Thoracic aorta (tissue), 2 donors: ENCODE measurements at regions not wholly inside any gene's neighbourhood (a gene's known extent, or its start where the extent isn't known, plus 50 kb on each side); places are given as distances from the start of the nearest gene placed in this dataset.

ENCODE experiments used
- ATAC-seq: fragments of 150-250 bp; one replicate; pipeline ENCODE4 v1.8.0; 2017; ENCODE audit warnings: low read depth; ENCODE audit not compliant: insufficient number of reproducible peaks, low FRiP score
- DNase-seq: peaks from one replicate; pipeline ENCODE4 v3.0.0-alpha.2; 2020; ENCODE audit warnings: low spot score
- H3K27ac ChIP-seq, 2 donors: fragments of 200-600 bp; sonication (generic); 1 replicate in 1 of 2; 2 replicates in 1 of 2; pipeline ENCODE4 v1.5.1; 2016; ENCODE audit warnings: mild to moderate bottlenecking in 2 of 2, moderate library complexity in 2 of 2
- H3K27me3 ChIP-seq: fragments of 200-600 bp; sonication (generic); replicated peaks from 2 replicates; pipeline ENCODE4 v1.6.0; 2016; ENCODE audit warnings: mild to moderate bottlenecking; ENCODE audit not compliant: insufficient read depth
- H3K36me3 ChIP-seq: fragments of 200-600 bp; sonication (generic); one replicate; pipeline ENCODE4 v1.5.1; 2016
- H3K4me1 ChIP-seq, 2 donors: fragments of 200-600 bp; sonication (generic); 1 replicate in 1 of 2; 2 replicates in 1 of 2; pipeline versions ENCODE4 v1.5.1 to v1.6.0; 2016; ENCODE audit warnings: low read depth in 2 of 2, mild to moderate bottlenecking in 1 of 2; ENCODE audit not compliant: control insufficient read depth in 1 of 2
- H3K4me3 ChIP-seq: fragments of 200-600 bp; sonication (generic); 2 replicates; pipeline ENCODE4 v1.5.1; 2016; ENCODE audit warnings: mild to moderate bottlenecking
- H3K9me3 ChIP-seq: fragments of 200-600 bp; sonication (generic); 2 replicates; pipeline ENCODE4 v1.5.1; 2016
- TF ChIP-seq, protein P1 (sequence below): fragments of 200-600 bp; sonication (generic); IDR thresholded peaks from one replicate; pipeline ENCODE4 v1.5.1; 2019; ENCODE audit warnings: antibody characterized with exemption

DNA sequence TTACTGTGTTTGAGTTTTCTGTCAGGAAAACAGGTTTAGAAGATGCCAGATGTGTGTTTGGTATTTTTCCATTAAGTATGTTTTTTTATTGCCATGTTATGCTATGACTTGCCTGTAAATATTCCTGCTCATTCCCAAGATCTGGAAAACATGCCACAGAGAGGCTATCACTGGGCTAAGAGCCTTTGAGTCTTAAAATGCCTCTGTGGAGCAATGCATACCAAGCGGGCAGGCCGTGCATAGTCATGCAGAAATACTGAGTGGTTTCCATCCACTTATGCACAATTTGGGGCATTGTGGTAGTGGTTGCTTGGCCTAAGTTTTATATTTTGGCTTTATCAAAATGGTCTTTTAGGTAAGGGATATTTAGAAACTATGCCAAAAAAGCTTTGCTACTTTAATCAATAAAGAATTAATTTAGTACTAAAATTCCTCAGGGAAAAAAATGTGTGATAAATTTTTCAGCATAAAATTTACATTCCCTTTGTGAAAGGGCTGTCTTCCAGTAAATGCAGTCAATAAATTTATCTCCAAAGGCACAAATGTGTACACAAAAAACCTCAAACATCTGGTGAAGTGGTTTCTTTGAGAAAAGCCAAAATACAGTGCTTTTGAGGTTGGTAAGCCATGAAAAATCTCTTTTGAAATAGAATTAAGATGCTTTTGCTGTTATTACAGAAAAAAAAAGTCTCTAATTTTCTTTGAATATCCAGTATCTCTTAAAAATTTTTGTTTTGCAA lies 341.3 kb upstream of the FBXO33 start:
- Histone ChIP-seq H3K4me1 (no peaks in the 10 kb centered on the region), H3K36me3 (no peaks in the 10 kb centered on the region), H3K4me3 (no peak overlapping the region), H3K27ac (no peak overlapping the region), H3K27me3 (no peaks in the 10 kb centered on the region), H3K9me3 (no peaks in the 10 kb centered on the region)
- TF ChIP-seq, protein P1, sequence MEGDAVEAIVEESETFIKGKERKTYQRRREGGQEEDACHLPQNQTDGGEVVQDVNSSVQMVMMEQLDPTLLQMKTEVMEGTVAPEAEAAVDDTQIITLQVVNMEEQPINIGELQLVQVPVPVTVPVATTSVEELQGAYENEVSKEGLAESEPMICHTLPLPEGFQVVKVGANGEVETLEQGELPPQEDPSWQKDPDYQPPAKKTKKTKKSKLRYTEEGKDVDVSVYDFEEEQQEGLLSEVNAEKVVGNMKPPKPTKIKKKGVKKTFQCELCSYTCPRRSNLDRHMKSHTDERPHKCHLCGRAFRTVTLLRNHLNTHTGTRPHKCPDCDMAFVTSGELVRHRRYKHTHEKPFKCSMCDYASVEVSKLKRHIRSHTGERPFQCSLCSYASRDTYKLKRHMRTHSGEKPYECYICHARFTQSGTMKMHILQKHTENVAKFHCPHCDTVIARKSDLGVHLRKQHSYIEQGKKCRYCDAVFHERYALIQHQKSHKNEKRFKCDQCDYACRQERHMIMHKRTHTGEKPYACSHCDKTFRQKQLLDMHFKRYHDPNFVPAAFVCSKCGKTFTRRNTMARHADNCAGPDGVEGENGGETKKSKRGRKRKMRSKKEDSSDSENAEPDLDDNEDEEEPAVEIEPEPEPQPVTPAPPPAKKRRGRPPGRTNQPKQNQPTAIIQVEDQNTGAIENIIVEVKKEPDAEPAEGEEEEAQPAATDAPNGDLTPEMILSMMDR, result no peak
- ATAC-seq (no peak), DNase-seq (no peak)

DNA sequence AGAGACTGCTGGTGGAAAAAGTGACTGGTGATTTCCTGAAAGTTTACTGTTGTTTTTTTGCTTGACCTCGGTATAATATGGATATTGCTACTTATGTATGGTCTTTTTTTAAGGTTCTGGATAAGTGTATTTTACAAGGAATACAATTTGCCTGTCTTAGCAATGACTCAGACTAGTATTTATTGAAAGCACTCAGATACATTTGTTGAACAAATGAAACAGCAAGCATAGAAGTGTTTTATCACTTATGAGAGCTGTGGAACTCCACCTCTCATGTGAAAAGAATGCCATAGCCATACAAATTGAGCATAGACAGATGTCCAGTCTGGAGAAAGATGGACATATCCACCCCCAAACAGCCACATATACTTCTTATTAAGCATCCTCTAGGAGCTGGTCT lies 340.4 kb upstream of the FBXO33 start:
- Histone ChIP-seq H3K4me1 (no peaks in the 10 kb centered on the region), H3K9me3 (no peaks in the 10 kb centered on the region), H3K27ac (no peak overlapping the region), H3K4me3 (no peak overlapping the region), H3K27me3 (no peaks in the 10 kb centered on the region), H3K36me3 (no peaks in the 10 kb centered on the region)
- DNase-seq, result no peak
- TF ChIP-seq, protein P1, result no peak
- ATAC-seq, result no peak

DNA sequence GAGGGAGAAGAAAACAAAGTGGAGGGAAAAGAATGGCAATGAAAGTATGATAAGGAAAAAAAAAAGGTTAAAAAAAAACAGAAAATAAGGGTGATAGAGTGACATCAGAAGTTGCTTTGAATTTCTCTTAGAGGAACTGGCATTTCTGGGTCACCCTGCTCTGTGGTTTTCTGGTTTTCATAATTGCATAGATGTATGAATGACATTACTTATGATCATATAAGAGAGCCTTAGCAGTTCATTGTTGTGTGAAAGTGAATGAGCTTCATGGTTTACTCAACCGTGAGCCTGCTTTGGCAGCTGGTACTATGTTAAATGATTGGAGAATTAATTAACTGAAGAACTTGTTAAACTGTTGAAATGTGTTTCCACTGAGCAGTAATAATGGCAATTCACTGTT lies 336.4 kb upstream of the FBXO33 start:
- H3K27me3 ChIP-seq, result no peaks in the 10 kb centered on the region
- no peaks in the 10 kb centered on the region for H3K9me3 ChIP-seq
- peaks cover 0 to 6% of the 10 kb centered on the region in 2 donors for H3K4me1 ChIP-seq
- ATAC-seq (no peak), DNase-seq (no peak)
- H3K4me3 ChIP-seq, result no peak overlapping the region
- TF ChIP-seq, protein P1, result no peak
- H3K36me3 ChIP-seq, result no peaks in the 10 kb centered on the region
- H3K27ac ChIP-seq, result no peak overlapping the region

DNA sequence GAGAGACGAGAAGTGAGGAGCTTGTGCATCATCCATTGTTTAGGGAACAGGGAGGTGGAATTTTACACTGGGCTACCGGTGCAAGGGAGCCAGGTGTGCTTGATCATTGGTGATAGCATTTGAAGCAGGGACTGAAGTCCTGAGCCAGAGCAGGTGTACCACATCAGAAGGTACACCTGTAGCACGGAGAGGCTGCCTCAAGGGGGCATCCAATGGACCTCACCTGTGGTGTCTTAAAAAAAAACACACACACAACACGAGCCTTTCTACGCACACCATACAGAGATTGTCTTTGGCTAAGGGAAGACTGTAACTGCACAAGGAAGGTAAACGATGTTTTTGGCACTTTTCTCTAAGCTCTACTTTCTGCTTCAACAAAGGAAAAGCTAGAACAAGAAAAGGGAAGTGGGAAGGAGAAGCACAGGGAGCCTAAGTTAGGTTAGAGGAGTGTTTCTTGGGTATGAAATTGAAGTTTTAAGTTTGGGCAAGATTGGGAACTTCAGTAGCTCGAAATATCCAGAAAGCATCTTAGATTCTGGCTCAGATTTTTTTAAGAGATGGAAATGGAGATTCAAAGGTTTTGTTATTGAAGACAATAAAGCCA lies 334.3 kb upstream of the FBXO33 start:
- no peaks in the 10 kb centered on the region for H3K9me3 ChIP-seq
- H3K36me3 ChIP-seq, result no peaks in the 10 kb centered on the region
- H3K4me1 ChIP-seq, result peaks cover 0 to 6% of the 10 kb centered on the region in 2 donors
- H3K27me3 ChIP-seq, result no peaks in the 10 kb centered on the region
- H3K27ac ChIP-seq, result no peak overlapping the region
- no peak for DNase-seq
- ATAC-seq, result no peak
- TF ChIP-seq, protein P1, result no peak
- no peak overlapping the region for H3K4me3 ChIP-seq

DNA sequence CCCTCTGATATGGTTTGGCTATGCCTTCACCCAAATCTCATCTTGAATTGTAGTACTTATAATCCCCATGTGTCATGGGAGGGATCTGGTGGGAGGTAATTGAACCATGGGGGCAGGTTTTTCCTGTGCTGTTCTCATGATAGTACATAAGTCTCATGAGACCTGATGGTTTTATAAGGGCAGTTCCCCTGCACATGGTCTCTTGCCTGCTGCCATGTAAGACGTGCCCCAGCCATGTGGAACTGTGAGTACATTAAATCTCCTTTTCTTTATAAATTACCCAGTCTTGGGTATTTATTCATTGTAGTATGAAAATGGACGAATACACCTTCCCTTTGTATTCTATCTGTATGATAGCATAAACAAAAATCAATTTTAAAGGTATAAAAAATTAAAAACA lies 333.4 kb upstream of the FBXO33 start:
- no peaks in the 10 kb centered on the region for H3K9me3 ChIP-seq
- peaks cover 0 to 6% of the 10 kb centered on the region in 2 donors for H3K4me1 ChIP-seq
- H3K27ac ChIP-seq, result no peak overlapping the region
- DNase-seq (no peak), ATAC-seq (no peak)
- no peaks in the 10 kb centered on the region for H3K36me3 ChIP-seq
- no peak overlapping the region for H3K4me3 ChIP-seq
- TF ChIP-seq, protein P1, result no peak
- no peaks in the 10 kb centered on the region for H3K27me3 ChIP-seq
